Inflammatory macrophage treated with lipopolysaccharide for 1 hour (primary cell): ENCODE measurements at regions not wholly inside any gene's neighbourhood (a gene's known extent, or its start where the extent isn't known, plus 50 kb on each side); places are given as distances from the start of the nearest gene placed in this dataset.
"Not testable (repeated sequence)": the region's sequence is repeated elsewhere in the genome, so short reads cannot be mapped to it uniquely, and the experiment has no call there.

Source experiments
- DNase-seq, 2 donors: peaks; one replicate each; pipeline ENCODE4 v3.0.0-alpha.2; 2020 to 2022

DNA sequence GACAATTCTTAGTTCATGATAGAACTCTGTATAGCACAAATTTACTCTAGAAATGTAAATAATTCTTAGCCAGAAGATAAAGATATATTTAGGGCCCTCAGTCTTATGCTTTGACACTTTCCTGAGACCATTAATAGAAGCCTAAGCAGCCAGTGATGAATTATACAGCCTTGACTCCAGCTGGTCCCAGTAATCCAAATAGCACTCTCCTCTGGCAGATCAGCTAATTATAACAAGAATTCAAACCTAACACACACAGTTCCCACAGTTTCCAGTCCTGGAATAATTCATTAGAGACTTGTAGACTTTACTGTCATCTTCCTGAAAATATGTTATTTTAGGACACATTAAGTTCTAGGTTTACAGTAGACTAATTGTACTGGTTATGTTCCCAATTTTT, 50.4 kb downstream of the SHOC1 start:
- no peak for DNase-seq

DNA sequence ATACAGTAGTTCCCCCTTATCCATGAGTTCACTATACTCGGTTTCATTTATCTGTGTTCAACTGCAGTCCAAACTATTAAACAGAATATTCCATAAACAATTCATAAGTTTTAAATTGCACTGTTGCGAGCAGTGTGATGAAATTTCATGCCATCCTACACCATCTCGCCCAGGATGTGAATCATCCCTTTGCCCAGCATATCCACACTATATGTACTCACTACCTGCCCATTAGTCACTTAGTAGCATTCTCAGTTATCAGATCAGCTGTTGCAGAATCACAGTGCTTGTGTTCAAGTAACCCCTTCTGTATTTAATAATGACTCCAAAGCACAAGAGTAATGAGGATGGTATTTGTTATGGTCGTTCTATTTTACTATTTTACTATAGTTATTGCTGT, 51.5 kb downstream of the SHOC1 start:
- peak in 1 of 2 donors; percentile 33 for DNase-seq

DNA sequence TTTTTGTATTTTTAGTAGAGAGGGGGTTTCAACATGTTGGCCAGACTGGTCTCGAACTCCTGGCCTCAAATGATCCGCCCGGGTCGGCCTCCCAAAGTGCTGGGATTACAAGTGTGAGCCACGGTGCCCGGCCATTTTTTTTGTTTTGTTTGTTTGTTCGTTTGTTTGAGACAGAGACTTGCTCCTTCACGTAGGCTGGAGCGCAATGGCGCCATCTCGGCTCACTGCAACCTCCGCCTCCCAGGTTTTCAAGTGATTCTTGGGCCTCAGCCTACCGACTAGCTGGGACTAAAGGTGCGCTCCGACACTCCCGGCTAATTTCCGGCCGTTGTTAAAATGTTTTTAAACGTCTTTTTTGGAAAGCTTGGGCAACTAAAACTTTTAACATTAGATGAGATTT, 54.0 kb downstream of the SHOC1 start:
- no peak for DNase-seq

DNA sequence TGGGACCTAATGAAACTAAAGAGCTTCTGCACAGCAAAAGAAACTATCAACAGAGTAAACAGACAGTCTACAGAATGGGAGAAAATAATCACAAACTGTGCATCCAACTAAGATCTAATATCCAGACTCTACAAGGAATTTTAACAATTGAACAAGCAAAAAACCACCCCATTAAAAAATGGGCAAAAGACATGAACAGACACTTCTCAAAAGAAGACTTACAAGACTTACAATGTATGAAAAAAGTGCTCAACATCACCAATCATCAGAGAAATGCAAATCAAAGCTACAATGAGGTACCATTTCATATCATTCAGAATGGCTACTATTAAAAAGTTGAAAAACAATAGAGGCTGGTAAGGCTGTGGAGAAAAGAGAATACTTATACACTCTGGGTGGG, 58.0 kb downstream of the SHOC1 start:
- no peak for DNase-seq

DNA sequence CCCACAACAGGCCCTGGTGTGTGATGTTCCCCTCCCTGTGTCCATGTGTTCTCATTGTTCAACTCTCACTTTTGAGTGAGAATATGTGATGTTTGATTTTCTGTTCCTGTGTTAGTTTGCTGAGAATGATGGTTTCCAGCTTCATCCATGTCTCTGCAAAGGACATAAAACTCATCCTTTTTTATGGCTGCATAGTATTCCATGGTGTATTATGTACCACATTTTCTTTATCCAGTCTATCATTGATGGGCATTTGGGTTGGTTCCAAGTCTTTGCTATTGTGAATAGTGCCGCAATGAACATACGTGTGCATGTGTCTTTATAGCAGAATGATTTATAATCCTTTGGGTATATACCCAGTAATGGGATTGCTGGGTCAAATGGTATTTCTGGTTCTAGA, 59.4 kb downstream of the SHOC1 start:
- not testable (repeated sequence) for DNase-seq

DNA sequence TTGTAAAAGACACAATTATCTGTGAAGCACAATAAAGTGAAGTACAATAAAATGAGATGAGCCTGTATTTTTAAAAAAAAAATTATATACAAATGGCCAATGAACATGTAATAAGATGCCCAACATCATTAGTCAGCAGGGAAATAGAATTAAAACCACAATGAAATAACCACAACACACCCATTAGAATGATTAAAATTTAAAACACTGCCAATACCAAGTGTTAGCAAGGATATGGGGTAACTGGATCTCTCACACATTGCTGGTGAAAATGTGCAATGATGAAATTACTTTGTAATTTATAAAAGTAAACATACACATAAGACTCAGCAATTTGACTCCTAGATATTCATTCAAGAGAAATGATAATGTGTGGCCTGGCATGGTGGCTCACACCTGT, 62.8 kb downstream of the SHOC1 start:
- no peak for DNase-seq

DNA sequence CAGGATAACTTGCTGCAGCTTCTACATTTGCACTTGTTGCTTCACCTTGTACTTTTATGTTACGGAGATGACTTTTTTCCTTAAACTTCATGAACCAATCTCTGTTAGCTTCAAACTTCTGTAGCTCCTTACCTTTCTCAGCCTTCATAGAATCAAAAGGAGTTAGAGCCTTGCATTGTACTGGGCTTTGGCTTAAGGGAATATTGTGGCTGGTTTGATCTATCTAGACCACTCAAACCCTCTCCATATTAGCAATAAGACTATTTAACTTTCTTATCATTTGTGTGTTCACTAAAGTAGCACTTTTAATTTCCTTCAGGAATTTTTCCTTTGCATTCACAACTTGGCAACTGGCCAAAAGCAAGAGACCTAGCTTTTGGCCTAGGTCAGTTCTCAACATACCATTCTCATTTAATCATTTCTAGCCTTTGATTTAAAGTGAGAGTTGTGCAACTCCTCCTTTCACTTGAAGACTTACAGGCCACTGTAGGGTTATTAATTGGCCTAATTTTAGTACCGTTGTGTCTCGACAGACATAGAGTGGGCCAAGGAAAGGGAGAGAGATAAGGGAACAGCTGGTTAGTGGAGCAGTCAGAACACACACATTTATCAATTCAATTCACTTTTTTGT, 63.7 kb downstream of the SHOC1 start:
- no peak for DNase-seq

DNA sequence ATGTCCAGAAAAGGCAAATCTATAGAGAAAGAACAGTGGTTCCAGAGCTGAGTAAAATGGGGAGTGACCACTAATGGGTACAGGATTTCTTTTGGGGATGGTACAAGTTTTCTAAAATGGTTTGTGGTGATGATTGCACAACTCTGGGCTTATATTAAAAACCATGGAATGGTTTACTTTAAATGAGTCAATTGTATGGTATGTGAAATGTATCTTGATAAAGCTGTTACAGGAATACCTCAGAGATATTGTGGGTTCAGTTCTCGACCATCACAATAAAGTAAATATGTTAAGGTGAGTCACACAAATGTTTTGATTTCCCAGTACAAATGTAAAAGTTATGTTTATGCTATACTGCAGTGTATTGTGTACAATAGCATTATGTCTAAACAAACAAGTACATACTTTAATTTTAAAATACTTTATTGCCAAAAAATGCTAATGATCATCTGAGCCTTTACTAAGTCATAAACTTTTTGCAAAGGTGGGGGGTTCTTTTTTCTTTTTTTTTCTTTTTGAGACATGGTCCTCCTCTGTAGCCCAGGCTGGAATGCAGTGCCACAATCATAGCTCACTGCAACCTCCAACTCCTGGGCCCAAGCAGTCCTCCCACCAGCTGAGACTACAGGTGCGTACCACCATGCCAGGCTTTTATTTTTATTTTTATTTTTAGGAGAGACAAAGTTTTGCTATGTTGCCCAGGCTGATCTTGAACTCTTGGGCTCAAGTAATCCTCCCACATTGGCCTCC, 65.9 kb downstream of the SHOC1 start:
- no peak for DNase-seq

DNA sequence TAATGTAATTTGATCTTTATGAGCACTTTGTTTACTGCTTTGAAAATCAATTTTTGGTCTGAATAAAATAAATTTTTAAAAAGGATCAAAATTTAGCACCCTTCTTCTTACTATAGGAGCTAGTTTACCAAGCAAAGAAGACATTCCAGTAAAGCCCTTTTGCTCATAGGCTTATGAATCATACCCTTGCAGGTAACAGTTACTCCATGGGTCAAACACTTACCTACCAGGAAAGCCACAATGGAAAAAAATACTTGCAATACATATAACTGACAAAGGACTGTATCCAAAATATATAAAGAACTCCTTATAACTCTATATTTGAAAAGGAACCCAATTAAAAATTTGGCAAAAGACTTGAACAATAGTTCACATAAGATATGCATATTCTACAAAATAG, 66.6 kb downstream of the SHOC1 start:
- DNase-seq: no peak

DNA sequence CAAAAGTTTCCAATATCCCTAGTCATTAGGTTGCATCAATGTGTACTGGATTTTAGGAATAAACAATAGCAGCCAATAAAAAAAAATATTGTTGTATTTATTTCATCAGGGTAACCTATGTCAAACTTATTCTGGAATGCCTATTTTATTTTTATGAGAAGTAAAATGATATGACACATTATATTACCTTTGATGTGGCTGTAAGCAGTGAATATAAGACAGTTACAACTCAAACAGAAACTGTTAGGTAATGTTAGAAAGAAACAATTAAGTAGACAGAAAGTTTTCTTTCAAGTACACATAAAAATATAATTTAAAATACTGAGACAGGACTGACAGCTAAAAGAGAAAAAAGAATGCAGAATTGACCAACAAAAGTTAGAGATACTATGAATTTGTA, 65.5 kb downstream of the GNG10 start:
- DNase-seq: no peak

DNA sequence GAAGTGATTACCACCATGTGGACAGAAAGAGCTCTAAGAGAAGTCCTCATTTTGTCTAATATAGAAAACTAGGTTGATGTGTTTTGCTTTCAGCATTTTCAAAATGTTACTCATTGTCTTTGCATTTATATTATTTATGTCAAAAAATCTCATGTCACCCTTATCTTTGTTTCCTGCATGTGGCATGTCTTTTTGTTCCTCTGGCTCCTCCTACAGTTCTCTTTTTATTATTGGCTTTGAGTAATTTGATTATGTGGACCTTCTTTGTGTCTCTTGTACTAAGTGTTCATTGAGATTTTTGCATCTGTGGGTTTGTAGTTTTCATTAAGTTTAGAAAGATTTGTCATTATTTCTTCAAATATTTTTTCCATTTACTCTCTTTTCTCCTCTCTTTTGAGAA, 58.8 kb downstream of the GNG10 start:
- no peak for DNase-seq
